ENCODE measurements at regions not wholly inside any gene's neighbourhood (a gene's known extent, or its start where the extent isn't known, plus 50 kb on each side); places are given as distances from the start of the nearest gene placed in this dataset.

GRCh38 chr1:53384796-53385195 is 56.9 kb upstream of the LRP8 start:
- Histone ChIP-seq H2AFZ (ENCODE audit: low read length) (no peak overlapping the region), H3F3A (ENCODE audit: insufficient read depth, low read length) (no peaks in the 10 kb centered on the region), H3K79me2 (ENCODE audit: insufficient read depth, low read length) (no peaks in the 10 kb centered on the region), H3K4me1 (ENCODE audit: insufficient read depth, low read length, severe bottlenecking) (no peaks in the 10 kb centered on the region), H3K9ac (ENCODE audit: low read length) (no peak overlapping the region), H3K27ac (ENCODE audit: low read depth, low read length, poor library complexity, severe bottlenecking) (no peak overlapping the region), H4K20me1 (ENCODE audit: insufficient read depth, low read length) (no peaks in the 10 kb centered on the region), H3K4me2 (ENCODE audit: low read length) (no peak overlapping the region), H3K9me2 (ENCODE audit: low read depth, low read length) (no peaks in the 10 kb centered on the region), H3K36me3 (ENCODE audit: insufficient read depth, low read length) (no peaks in the 10 kb centered on the region), H3K4me3 (ENCODE audit: low read depth, low read length, poor library complexity, severe bottlenecking) (no peak overlapping the region), H3K9me3 (ENCODE audit: low read length) (no peaks in the 10 kb centered on the region), H3K27me3 (ENCODE audit: insufficient read depth, low read length) (peaks cover 6% of the 10 kb centered on the region; the same call in 1 of the 2 replicates)
- TF ChIP-seq CTCF (IDR thresholded peaks at IDR 0.05; ENCODE audit: low read length) (no peak), EZH2 (IDR thresholded peaks at IDR 0.05; ENCODE audit: borderline replicate concordance, low read length) (no peak)

GRCh38 chr1:53385276-53386225 is 57.7 kb upstream of the LRP8 start:
- Histone ChIP-seq H3K9me2 (ENCODE audit: low read depth, low read length) (no peaks in the 10 kb centered on the region), H3K4me1 (ENCODE audit: insufficient read depth, low read length, severe bottlenecking) (no peaks in the 10 kb centered on the region), H3K27ac (ENCODE audit: low read depth, low read length, poor library complexity, severe bottlenecking) (no peak overlapping the region), H3K27me3 (ENCODE audit: insufficient read depth, low read length) (peaks cover 6% of the 10 kb centered on the region; the same call in 1 of the 2 replicates), H3K9ac (ENCODE audit: low read length) (no peak overlapping the region), H4K20me1 (ENCODE audit: insufficient read depth, low read length) (no peaks in the 10 kb centered on the region), H3K79me2 (ENCODE audit: insufficient read depth, low read length) (no peaks in the 10 kb centered on the region), H2AFZ (ENCODE audit: low read length) (no peak overlapping the region), H3F3A (ENCODE audit: insufficient read depth, low read length) (no peaks in the 10 kb centered on the region), H3K36me3 (ENCODE audit: insufficient read depth, low read length) (no peaks in the 10 kb centered on the region), H3K4me2 (ENCODE audit: low read length) (no peak overlapping the region), H3K9me3 (ENCODE audit: low read length) (no peaks in the 10 kb centered on the region), H3K4me3 (ENCODE audit: low read depth, low read length, poor library complexity, severe bottlenecking) (no peak overlapping the region)
- TF ChIP-seq CTCF (IDR thresholded peaks at IDR 0.05; ENCODE audit: low read length) (no peak), EZH2 (IDR thresholded peaks at IDR 0.05; ENCODE audit: borderline replicate concordance, low read length) (no peak)

GRCh38 chr1:53388963-53389362 is 61.1 kb upstream of the LRP8 start:
- no peaks in the 10 kb centered on the region; the same call in 1 of the 2 replicates for H3K27me3 ChIP-seq (ENCODE audit: insufficient read depth, low read length)
- H3K36me3 ChIP-seq (ENCODE audit: insufficient read depth, low read length) = no peaks in the 10 kb centered on the region
- no peaks in the 10 kb centered on the region for H3F3A ChIP-seq (ENCODE audit: insufficient read depth, low read length)
- no peaks in the 10 kb centered on the region for H3K4me1 ChIP-seq (ENCODE audit: insufficient read depth, low read length, severe bottlenecking)
- H2AFZ ChIP-seq (ENCODE audit: low read length) = no peak overlapping the region
- no peak for TF ChIP-seq EZH2 (IDR thresholded peaks at IDR 0.05; ENCODE audit: borderline replicate concordance, low read length)
- TF ChIP-seq CTCF (IDR thresholded peaks at IDR 0.05; ENCODE audit: low read length) = no peak
- no peaks in the 10 kb centered on the region for H3K79me2 ChIP-seq (ENCODE audit: insufficient read depth, low read length)
- H3K27ac ChIP-seq (ENCODE audit: low read depth, low read length, poor library complexity, severe bottlenecking) = no peak overlapping the region
- no peaks in the 10 kb centered on the region for H3K9me2 ChIP-seq (ENCODE audit: low read depth, low read length)
- no peaks in the 10 kb centered on the region for H4K20me1 ChIP-seq (ENCODE audit: insufficient read depth, low read length)
- no peak overlapping the region for H3K9ac ChIP-seq (ENCODE audit: low read length)
- H3K4me2 ChIP-seq (ENCODE audit: low read length) = no peak overlapping the region
- no peaks in the 10 kb centered on the region for H3K9me3 ChIP-seq (ENCODE audit: low read length)
- no peak overlapping the region for H3K4me3 ChIP-seq (ENCODE audit: low read depth, low read length, poor library complexity, severe bottlenecking)

All from OCI-LY1 (cell line).